ENCODE measurements at regions not wholly inside any gene's neighbourhood (a gene's known extent, or its start where the extent isn't known, plus 50 kb on each side); places are given as distances from the start of the nearest gene placed in this dataset.

DNA sequence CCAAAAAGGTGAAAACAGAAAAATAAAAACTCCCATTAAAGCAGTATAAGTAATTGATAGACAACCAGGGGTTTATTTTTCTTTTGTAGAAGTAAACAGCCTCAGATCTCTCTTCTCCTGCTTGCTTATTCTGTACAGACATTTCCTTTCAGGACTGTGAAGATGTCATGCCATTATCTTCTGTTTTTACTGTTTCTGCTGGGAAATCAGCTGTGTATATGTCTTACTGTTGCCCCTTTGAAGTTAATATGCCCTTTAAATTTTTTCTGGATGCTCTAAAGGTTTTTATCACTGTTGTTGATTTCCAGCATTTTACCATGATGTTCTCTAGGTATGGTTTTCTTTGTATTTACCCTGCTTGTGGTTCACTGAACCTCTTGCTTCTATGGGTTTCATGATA is 199.5 kb downstream of the NXNL2 start:
- TF ChIP-seq, protein P1, sequence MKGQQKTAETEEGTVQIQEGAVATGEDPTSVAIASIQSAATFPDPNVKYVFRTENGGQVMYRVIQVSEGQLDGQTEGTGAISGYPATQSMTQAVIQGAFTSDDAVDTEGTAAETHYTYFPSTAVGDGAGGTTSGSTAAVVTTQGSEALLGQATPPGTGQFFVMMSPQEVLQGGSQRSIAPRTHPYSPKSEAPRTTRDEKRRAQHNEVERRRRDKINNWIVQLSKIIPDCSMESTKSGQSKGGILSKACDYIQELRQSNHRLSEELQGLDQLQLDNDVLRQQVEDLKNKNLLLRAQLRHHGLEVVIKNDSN (CRISPR knock-in tag; IDR thresholded peaks at IDR 0.05), result no peak
- TF ChIP-seq, protein P2, sequence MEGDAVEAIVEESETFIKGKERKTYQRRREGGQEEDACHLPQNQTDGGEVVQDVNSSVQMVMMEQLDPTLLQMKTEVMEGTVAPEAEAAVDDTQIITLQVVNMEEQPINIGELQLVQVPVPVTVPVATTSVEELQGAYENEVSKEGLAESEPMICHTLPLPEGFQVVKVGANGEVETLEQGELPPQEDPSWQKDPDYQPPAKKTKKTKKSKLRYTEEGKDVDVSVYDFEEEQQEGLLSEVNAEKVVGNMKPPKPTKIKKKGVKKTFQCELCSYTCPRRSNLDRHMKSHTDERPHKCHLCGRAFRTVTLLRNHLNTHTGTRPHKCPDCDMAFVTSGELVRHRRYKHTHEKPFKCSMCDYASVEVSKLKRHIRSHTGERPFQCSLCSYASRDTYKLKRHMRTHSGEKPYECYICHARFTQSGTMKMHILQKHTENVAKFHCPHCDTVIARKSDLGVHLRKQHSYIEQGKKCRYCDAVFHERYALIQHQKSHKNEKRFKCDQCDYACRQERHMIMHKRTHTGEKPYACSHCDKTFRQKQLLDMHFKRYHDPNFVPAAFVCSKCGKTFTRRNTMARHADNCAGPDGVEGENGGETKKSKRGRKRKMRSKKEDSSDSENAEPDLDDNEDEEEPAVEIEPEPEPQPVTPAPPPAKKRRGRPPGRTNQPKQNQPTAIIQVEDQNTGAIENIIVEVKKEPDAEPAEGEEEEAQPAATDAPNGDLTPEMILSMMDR (IDR thresholded peaks at IDR 0.05), result no peak
- TF ChIP-seq CREM (CRISPR knock-in tag; IDR thresholded peaks at IDR 0.05), result no peak

Data from WTC11 (cell line).